Left lung (tissue), 4 donors: ENCODE measurements at regions not wholly inside any gene's neighbourhood (a gene's known extent, or its start where the extent isn't known, plus 50 kb on each side); places are given as distances from the start of the nearest gene placed in this dataset.

Experiments
- ATAC-seq: fragments of 200-7000 bp; cut with Tn5 transposase; one replicate; pipeline ENCODE4 v1.9.1; 2020; ENCODE audit warnings: moderate library complexity
- DNase-seq, 4 donors: peaks; one replicate each; pipeline ENCODE4 v3.0.0-alpha.2; 2013 to 2020
- H3K27ac ChIP-seq, 2 donors: fragments of 200-600 bp; sonication (generic) in 1 of 2; one replicate each; pipeline versions ENCODE4 v1.5.0 to v1.8.0; 2020 to 2021
- H3K27me3 ChIP-seq, 2 donors: fragments of 200-600 bp; sonication (generic) in 1 of 2; one replicate each; pipeline versions ENCODE4 v1.5.0 to v1.8.0; 2020 to 2021
- H3K36me3 ChIP-seq, 2 donors: fragments of 200-600 bp; sonication (generic) in 1 of 2; one replicate each; pipeline versions ENCODE4 v1.5.0 to v1.8.0; 2020 to 2021
- H3K4me1 ChIP-seq, 2 donors: fragments of 200-600 bp; one replicate each; pipeline ENCODE4 v1.8.0; 2021
- H3K4me3 ChIP-seq, 2 donors: fragments of 200-600 bp; sonication (generic) in 1 of 2; one replicate each; pipeline versions ENCODE4 v1.5.0 to v1.8.0; 2020 to 2021; ENCODE audit warnings: mild to moderate bottlenecking in 1 of 2
- H3K9me3 ChIP-seq, 2 donors: fragments of 200-600 bp; sonication (generic) in 1 of 2; one replicate each; pipeline versions ENCODE4 v1.5.0 to v1.8.0; 2020 to 2021
- CTCF ChIP-seq, 2 donors: fragments of 200-600 bp; sonication (generic) in 1 of 2; IDR thresholded peaks; one replicate each; pipeline versions ENCODE4 v1.5.0 to v1.8.0; 2021; ENCODE audit warnings: antibody characterized with exemption in 2 of 2
- intact Hi-C, 2 donors: fragments of 100-400 bp; cut with DNase I; formaldehyde crosslinking; loops; one replicate each; pipeline versions ENCODE4 v1.11.2 to v1.14.2; 2022
- donor health status: DM: no; HTN: yes; CAD: no.
- donor health status: DM: no; HTN: no; CAD: no.

- no peak for TF ChIP-seq CTCF (IDR thresholded peaks at IDR 0.05)
- no peak overlapping the region for H3K4me3 ChIP-seq
- no peaks in the 10 kb centered on the region for H3K36me3 ChIP-seq
- ATAC-seq = no peak
- no peaks in the 10 kb centered on the region for H3K9me3 ChIP-seq
- H3K27ac ChIP-seq = no peak overlapping the region
- intact Hi-C loops = no loop called here
- DNase-seq = no peak
- peaks cover 0 to 5% of the 10 kb centered on the region in 2 donors for H3K27me3 ChIP-seq
- no peaks in the 10 kb centered on the region for H3K4me1 ChIP-seq
These were observed 67.3 kb upstream of the SIRPG start for GRCh38 chr20:1724901-1725300.

- no peak for DNase-seq
These were observed 65.0 kb upstream of the SIRPG start for GRCh38 chr20:1722513-1723050.

GRCh38 chr20:1721687-1722512, 64.3 kb upstream of the SIRPG start:
- no peak for ATAC-seq
- intact Hi-C loops = no loop called here
- H3K27ac ChIP-seq = no peak overlapping the region
- no peaks in the 10 kb centered on the region for H3K9me3 ChIP-seq
- no peaks in the 10 kb centered on the region for H3K36me3 ChIP-seq
- no peak for DNase-seq
- no peak overlapping the region for H3K4me3 ChIP-seq
- no peak for TF ChIP-seq CTCF (IDR thresholded peaks at IDR 0.05)
- H3K4me1 ChIP-seq = no peaks in the 10 kb centered on the region
- H3K27me3 ChIP-seq = peaks cover 0 to 12% of the 10 kb centered on the region in 2 donors

More at GRCh38 chr20:1722513-1723050, 65.0 kb upstream of the SIRPG start:
- intact Hi-C loops = no loop called here
- Histone ChIP-seq H3K36me3 (no peaks in the 10 kb centered on the region), H3K27me3 (peaks cover 0 to 12% of the 10 kb centered on the region in 2 donors), H3K27ac (no peak overlapping the region), H3K4me3 (no peak overlapping the region), H3K4me1 (no peaks in the 10 kb centered on the region), H3K9me3 (no peaks in the 10 kb centered on the region)
- no peak for ATAC-seq
- no peak for TF ChIP-seq CTCF (IDR thresholded peaks at IDR 0.05)

- Histone ChIP-seq H3K27ac (no peak overlapping the region), H3K27me3 (peaks cover 0 to 12% of the 10 kb centered on the region in 2 donors), H3K36me3 (no peaks in the 10 kb centered on the region), H3K4me3 (no peak overlapping the region), H3K4me1 (no peaks in the 10 kb centered on the region), H3K9me3 (no peaks in the 10 kb centered on the region)
- TF ChIP-seq CTCF (IDR thresholded peaks at IDR 0.05) = no peak
- no peak for DNase-seq
- intact Hi-C loops = no loop called here
- ATAC-seq = no peak
These were observed 63.4 kb upstream of the SIRPG start for GRCh38 chr20:1720845-1721475.

- intact Hi-C loops = no loop called here
- DNase-seq (no peak), ATAC-seq (no peak)
- H3K36me3 ChIP-seq = no peaks in the 10 kb centered on the region
- no peaks in the 10 kb centered on the region for H3K9me3 ChIP-seq
- no peaks in the 10 kb centered on the region for H3K4me1 ChIP-seq
- H3K27me3 ChIP-seq = peaks cover 0 to 12% of the 10 kb centered on the region in 2 donors
- no peak overlapping the region for H3K4me3 ChIP-seq
- no peak overlapping the region for H3K27ac ChIP-seq
- TF ChIP-seq CTCF (IDR thresholded peaks at IDR 0.05) = no peak
These were observed 62.6 kb upstream of the SIRPG start for GRCh38 chr20:1720226-1720625.
